HEK293T (cell line): ENCODE measurements at regions not wholly inside any gene's neighbourhood (a gene's known extent, or its start where the extent isn't known, plus 50 kb on each side); places are given as distances from the start of the nearest gene placed in this dataset.

Experiments used
- CTCF ChIA-PET: fragments of 350-600 bp; formaldehyde crosslinking; extraction: SDS; loops from one replicate; lab custom pipeline; 2021; ENCODE audit warnings: antibody characterized with exemption, inconsistent platforms; lab: Yijun Ruan, JAX
- POLR2A ChIA-PET: fragments of 350-600 bp; formaldehyde crosslinking; extraction: SDS; loops from one replicate; lab custom pipeline; 2020; ENCODE audit warnings: antibody characterized with exemption, inconsistent platforms; lab: Yijun Ruan, JAX
- DNase-seq: peaks from one replicate; pipeline ENCODE4 v3.0.0; 2012; ENCODE audit warnings: mixed read lengths; ENCODE audit errors: extremely low spot score
- ARNT ChIP-seq: fragments of 450-650 bp; IDR thresholded peaks from 2 replicates; pipeline ENCODE4 v1.6.1; 2017; ENCODE audit warnings: mild to moderate bottlenecking
- BHLHE40 ChIP-seq: fragments of 450-650 bp; IDR thresholded peaks from 2 replicates; pipeline ENCODE4 v1.6.1; 2016; ENCODE audit warnings: mild to moderate bottlenecking, moderate library complexity, borderline replicate concordance
- CTBP1 ChIP-seq: fragments of 450-650 bp; IDR thresholded peaks from 2 replicates; pipeline ENCODE4 v1.6.1; 2016; ENCODE audit warnings: borderline replicate concordance
- ELF4 ChIP-seq: fragments of 450-650 bp; IDR thresholded peaks from 2 replicates; pipeline ENCODE4 v1.6.1; 2017; ENCODE audit warnings: antibody characterized with exemption
- FOXA1 ChIP-seq: fragments of 450-650 bp; IDR thresholded peaks from 2 replicates; pipeline ENCODE4 v1.6.1; 2016; ENCODE audit warnings: mild to moderate bottlenecking
- FOXK2 ChIP-seq: fragments of 450-650 bp; IDR thresholded peaks from 2 replicates; pipeline ENCODE4 v1.6.1; 2016; ENCODE audit warnings: mild to moderate bottlenecking
- FOXM1 ChIP-seq: fragments of 450-650 bp; IDR thresholded peaks from 2 replicates; pipeline ENCODE4 v1.6.1; 2017; ENCODE audit warnings: mild to moderate bottlenecking, borderline replicate concordance
- HDGF ChIP-seq: fragments of 450-650 bp; IDR thresholded peaks from 2 replicates; pipeline ENCODE4 v1.6.1; 2017; ENCODE audit warnings: antibody characterized with exemption, borderline replicate concordance
- L3MBTL2 ChIP-seq: fragments of 450-650 bp; conservative IDR thresholded peaks from 2 replicates; pipeline ENCODE4 v1.6.1; 2016; ENCODE audit warnings: mild to moderate bottlenecking
- LEF1 ChIP-seq: fragments of 450-650 bp; IDR thresholded peaks from 2 replicates; pipeline ENCODE4 v1.6.1; 2017; ENCODE audit warnings: mild to moderate bottlenecking, borderline replicate concordance
- NFRKB ChIP-seq: fragments of 450-650 bp; IDR thresholded peaks from 2 replicates; pipeline ENCODE4 v1.6.1; 2016; ENCODE audit warnings: mild to moderate bottlenecking, moderate library complexity
- PKNOX1 ChIP-seq: fragments of 450-650 bp; IDR thresholded peaks from 2 replicates; pipeline ENCODE4 v1.6.1; 2016
- SP1 ChIP-seq: fragments of 450-650 bp; IDR thresholded peaks from 2 replicates; pipeline ENCODE4 v1.6.1; 2017
- SUZ12 ChIP-seq: fragments of 450-650 bp; IDR thresholded peaks from 2 replicates; pipeline ENCODE4 v1.6.1; 2016; ENCODE audit warnings: mild to moderate bottlenecking
- TARDBP ChIP-seq: fragments of 450-650 bp; IDR thresholded peaks from 2 replicates; pipeline ENCODE4 v1.6.1; 2016
- ZNF384 ChIP-seq: fragments of 450-650 bp; IDR thresholded peaks from 2 replicates; pipeline ENCODE4 v1.6.1; 2016

GRCh38 chr12:67911275-67911600 is 78.0 kb upstream of the IFNG-AS1 start:
- no peak for DNase-seq
- POLR2A ChIA-PET, result no interaction called here
- CTCF ChIA-PET, result no interaction called here
- no peak for TF ChIP-seq SUZ12
- no peak for TF ChIP-seq CTBP1
- TF ChIP-seq BHLHE40, result no peak
- no peak for TF ChIP-seq FOXA1

- DNase-seq, result no peak
- ChIA-PET CTCF (no interaction called here), POLR2A (no interaction called here)
- TF ChIP-seq FOXM1 (no peak), CTBP1 (no peak), HDGF (no peak), LEF1 (no peak), ZNF384 (no peak), PKNOX1 (no peak), ELF4 (no peak), SUZ12 (no peak), FOXA1 (no peak), SP1 (no peak), NFRKB (no peak), BHLHE40 (no peak), TARDBP (no peak), ARNT (no peak), FOXK2 (no peak)
Measured at GRCh38 chr12:67911789-67912188, 77.5 kb upstream of the IFNG-AS1 start.

GRCh38 chr12:67915335-67915851 is 73.9 kb upstream of the IFNG-AS1 start:
- no peak for DNase-seq
- CTCF ChIA-PET, result no interaction called here
- POLR2A ChIA-PET, result no interaction called here
- no peak for TF ChIP-seq TARDBP
- no peak for TF ChIP-seq HDGF
- no peak for TF ChIP-seq NFRKB
- TF ChIP-seq ELF4, result no peak
- TF ChIP-seq ZNF384, result no peak

GRCh38 chr12:67916266-67916970 is 72.8 kb upstream of the IFNG-AS1 start:
- no peak for TF ChIP-seq ARNT
- no peak for TF ChIP-seq CTBP1
- TF ChIP-seq ELF4, result no peak
- TF ChIP-seq BHLHE40, result no peak
- TF ChIP-seq FOXA1, result no peak
- no peak for TF ChIP-seq TARDBP
- no peak for TF ChIP-seq FOXK2
- TF ChIP-seq SP1, result no peak
- no peak for TF ChIP-seq SUZ12
- ChIA-PET CTCF (no interaction called here), POLR2A (no interaction called here)
- DNase-seq, result no peak

GRCh38 chr12:67917811-67918210 is 71.4 kb upstream of the IFNG-AS1 start:
- POLR2A ChIA-PET, result no interaction called here
- no peak for TF ChIP-seq SP1
- TF ChIP-seq ARNT, result no peak
- no peak for TF ChIP-seq CTBP1
- no peak for TF ChIP-seq HDGF
- no peak for TF ChIP-seq PKNOX1
- no peak for TF ChIP-seq TARDBP
- no peak for TF ChIP-seq L3MBTL2
- CTCF ChIA-PET, result interaction anchor here (0.9 kb wide), 1 partner anchor 25 kb away, joined by 3 read pairs; no protein-coding TSS in a partner anchor
- DNase-seq, result no peak

GRCh38 chr12:67918441-67918840 is 70.8 kb upstream of the IFNG-AS1 start:
- TF ChIP-seq LEF1 (no peak), SUZ12 (no peak), CTBP1 (no peak), HDGF (no peak), L3MBTL2 (no peak), FOXM1 (no peak), ELF4 (no peak), TARDBP (no peak), PKNOX1 (no peak), ZNF384 (no peak), FOXK2 (no peak), NFRKB (no peak), ARNT (no peak), SP1 (no peak)
- POLR2A ChIA-PET, result no interaction called here
- DNase-seq, result no peak
- CTCF ChIA-PET, result interaction anchor here (0.9 kb wide), 1 partner anchor 25 kb away, joined by 3 read pairs; no protein-coding TSS in a partner anchor

GRCh38 chr12:67919406-67919805 is 69.8 kb upstream of the IFNG-AS1 start:
- POLR2A ChIA-PET, result no interaction called here
- CTCF ChIA-PET, result no interaction called here
- DNase-seq, result no peak
- TF ChIP-seq ELF4, result no peak
- TF ChIP-seq CTBP1, result no peak
